ENCODE measurements at regions not wholly inside any gene's neighbourhood (a gene's known extent, or its start where the extent isn't known, plus 50 kb on each side); places are given as distances from the start of the nearest gene placed in this dataset.

- no peak for TF ChIP-seq CTCF (IDR thresholded peaks at IDR 0.05)
- no peak for TF ChIP-seq POLR2A (IDR thresholded peaks at IDR 0.05)
These were observed 191.6 kb upstream of the GALNTL6 start for GRCh38 chr4:171621646-171622045.

Measured in esophagus squamous epithelium (tissue), 4 donors.